ENCODE measurements at regions not wholly inside any gene's neighbourhood (a gene's known extent, or its start where the extent isn't known, plus 50 kb on each side); places are given as distances from the start of the nearest gene placed in this dataset.

DNA sequence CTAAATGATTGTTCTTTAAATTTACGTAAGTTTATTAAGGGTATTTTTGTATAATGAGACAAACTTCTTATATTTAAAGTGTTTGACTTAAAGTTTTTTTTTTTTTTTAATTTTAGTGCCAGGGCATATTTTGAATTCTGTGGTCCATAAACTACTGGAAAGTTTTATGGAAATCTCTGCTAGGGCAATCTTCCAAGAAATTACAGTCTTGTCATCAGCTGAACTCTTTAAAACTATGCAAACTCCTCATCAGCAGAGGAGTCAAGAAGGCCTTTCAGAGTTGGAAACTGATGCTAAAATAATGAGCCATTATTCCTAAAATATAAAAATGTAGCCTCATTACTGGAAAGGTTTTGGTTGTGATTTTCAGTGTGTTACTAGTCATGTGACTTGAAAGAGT lies 1201.9 kb downstream of the BRINP3 start:
- Mint-ChIP-seq H3K36me3 (ENCODE audit: low read depth) (peaks cover 3% of the 10 kb centered on the region; the same call in 2 of the 3 replicates), H3K27ac (no peak overlapping the region), H3K4me1 (no peaks in the 10 kb centered on the region), H3K9me3 (peaks cover 11% of the 10 kb centered on the region), H3K27me3 (ENCODE audit: insufficient read depth, low read depth, poor library complexity) (no peaks in the 10 kb centered on the region), H3K4me3 (no peak overlapping the region)
- Histone ChIP-seq H3K4me2 (no peak overlapping the region), H3K79me2 (replicated peaks; ENCODE audit: insufficient read depth) (no peaks in the 10 kb centered on the region), H3F3A (replicated peaks; ENCODE audit: low read depth) (no peaks in the 10 kb centered on the region), H4K20me1 (replicated peaks; ENCODE audit: insufficient read depth) (no peaks in the 10 kb centered on the region), H3K9me2 (ENCODE audit: insufficient read depth) (0 out of 2 replicates have a peak, but pooled peaks cover 3% of the 10 kb centered on the region), H3K4me3 (no peak overlapping the region), H3K27ac (ENCODE audit: low read depth) (no peak overlapping the region), H3K4me1 (ENCODE audit: insufficient read depth) (no peaks in the 10 kb centered on the region), H3K27me3 (ENCODE audit: insufficient read depth) (no peaks in the 10 kb centered on the region), H2AFZ (no peak overlapping the region), H3K36me3 (ENCODE audit: insufficient read depth) (no peaks in the 10 kb centered on the region; the same call in 1 of the 2 replicates)
- DNase-seq (ENCODE audit: low spot score) (no peak), ATAC-seq (no peak)
- TF ChIP-seq ZNF331 (CRISPR knock-in tag; IDR thresholded peaks at IDR 0.05; ENCODE audit: low read depth) (no peak), ZNF114 (CRISPR knock-in tag; IDR thresholded peaks at IDR 0.05) (no peak), CREB1 (CRISPR knock-in tag; IDR thresholded peaks at IDR 0.05; ENCODE audit: low read depth) (no peak), STAT1 (IDR thresholded peaks at IDR 0.05; ENCODE audit: unreplicated experiment) (no peak), POLR2AphosphoS5 (IDR thresholded peaks at IDR 0.05; ENCODE audit: low read depth) (no peak), JUNB (IDR thresholded peaks at IDR 0.05; ENCODE audit: unreplicated experiment) (no peak), EZH2 (IDR thresholded peaks at IDR 0.05; ENCODE audit: low read depth, unreplicated experiment) (no peak), NANOG (IDR thresholded peaks at IDR 0.05; ENCODE audit: borderline replicate concordance) (no peak), EZH2phosphoT487 (IDR thresholded peaks at IDR 0.05; ENCODE audit: unreplicated experiment) (no peak)
- TF ChIP-seq, protein P1, sequence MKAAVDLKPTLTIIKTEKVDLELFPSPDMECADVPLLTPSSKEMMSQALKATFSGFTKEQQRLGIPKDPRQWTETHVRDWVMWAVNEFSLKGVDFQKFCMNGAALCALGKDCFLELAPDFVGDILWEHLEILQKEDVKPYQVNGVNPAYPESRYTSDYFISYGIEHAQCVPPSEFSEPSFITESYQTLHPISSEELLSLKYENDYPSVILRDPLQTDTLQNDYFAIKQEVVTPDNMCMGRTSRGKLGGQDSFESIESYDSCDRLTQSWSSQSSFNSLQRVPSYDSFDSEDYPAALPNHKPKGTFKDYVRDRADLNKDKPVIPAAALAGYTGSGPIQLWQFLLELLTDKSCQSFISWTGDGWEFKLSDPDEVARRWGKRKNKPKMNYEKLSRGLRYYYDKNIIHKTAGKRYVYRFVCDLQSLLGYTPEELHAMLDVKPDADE (IDR thresholded peaks at IDR 0.05), result no peak
- TF ChIP-seq, protein P2, sequence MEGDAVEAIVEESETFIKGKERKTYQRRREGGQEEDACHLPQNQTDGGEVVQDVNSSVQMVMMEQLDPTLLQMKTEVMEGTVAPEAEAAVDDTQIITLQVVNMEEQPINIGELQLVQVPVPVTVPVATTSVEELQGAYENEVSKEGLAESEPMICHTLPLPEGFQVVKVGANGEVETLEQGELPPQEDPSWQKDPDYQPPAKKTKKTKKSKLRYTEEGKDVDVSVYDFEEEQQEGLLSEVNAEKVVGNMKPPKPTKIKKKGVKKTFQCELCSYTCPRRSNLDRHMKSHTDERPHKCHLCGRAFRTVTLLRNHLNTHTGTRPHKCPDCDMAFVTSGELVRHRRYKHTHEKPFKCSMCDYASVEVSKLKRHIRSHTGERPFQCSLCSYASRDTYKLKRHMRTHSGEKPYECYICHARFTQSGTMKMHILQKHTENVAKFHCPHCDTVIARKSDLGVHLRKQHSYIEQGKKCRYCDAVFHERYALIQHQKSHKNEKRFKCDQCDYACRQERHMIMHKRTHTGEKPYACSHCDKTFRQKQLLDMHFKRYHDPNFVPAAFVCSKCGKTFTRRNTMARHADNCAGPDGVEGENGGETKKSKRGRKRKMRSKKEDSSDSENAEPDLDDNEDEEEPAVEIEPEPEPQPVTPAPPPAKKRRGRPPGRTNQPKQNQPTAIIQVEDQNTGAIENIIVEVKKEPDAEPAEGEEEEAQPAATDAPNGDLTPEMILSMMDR (conservative IDR thresholded peaks at IDR 0.05; ENCODE audit: low read depth in 2 of 2), result no peak
- TF ChIP-seq, protein P3, sequence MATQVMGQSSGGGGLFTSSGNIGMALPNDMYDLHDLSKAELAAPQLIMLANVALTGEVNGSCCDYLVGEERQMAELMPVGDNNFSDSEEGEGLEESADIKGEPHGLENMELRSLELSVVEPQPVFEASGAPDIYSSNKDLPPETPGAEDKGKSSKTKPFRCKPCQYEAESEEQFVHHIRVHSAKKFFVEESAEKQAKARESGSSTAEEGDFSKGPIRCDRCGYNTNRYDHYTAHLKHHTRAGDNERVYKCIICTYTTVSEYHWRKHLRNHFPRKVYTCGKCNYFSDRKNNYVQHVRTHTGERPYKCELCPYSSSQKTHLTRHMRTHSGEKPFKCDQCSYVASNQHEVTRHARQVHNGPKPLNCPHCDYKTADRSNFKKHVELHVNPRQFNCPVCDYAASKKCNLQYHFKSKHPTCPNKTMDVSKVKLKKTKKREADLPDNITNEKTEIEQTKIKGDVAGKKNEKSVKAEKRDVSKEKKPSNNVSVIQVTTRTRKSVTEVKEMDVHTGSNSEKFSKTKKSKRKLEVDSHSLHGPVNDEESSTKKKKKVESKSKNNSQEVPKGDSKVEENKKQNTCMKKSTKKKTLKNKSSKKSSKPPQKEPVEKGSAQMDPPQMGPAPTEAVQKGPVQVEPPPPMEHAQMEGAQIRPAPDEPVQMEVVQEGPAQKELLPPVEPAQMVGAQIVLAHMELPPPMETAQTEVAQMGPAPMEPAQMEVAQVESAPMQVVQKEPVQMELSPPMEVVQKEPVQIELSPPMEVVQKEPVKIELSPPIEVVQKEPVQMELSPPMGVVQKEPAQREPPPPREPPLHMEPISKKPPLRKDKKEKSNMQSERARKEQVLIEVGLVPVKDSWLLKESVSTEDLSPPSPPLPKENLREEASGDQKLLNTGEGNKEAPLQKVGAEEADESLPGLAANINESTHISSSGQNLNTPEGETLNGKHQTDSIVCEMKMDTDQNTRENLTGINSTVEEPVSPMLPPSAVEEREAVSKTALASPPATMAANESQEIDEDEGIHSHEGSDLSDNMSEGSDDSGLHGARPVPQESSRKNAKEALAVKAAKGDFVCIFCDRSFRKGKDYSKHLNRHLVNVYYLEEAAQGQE (IDR thresholded peaks at IDR 0.05; ENCODE audit: unreplicated experiment), result no peak
- TF ChIP-seq, protein P4, sequence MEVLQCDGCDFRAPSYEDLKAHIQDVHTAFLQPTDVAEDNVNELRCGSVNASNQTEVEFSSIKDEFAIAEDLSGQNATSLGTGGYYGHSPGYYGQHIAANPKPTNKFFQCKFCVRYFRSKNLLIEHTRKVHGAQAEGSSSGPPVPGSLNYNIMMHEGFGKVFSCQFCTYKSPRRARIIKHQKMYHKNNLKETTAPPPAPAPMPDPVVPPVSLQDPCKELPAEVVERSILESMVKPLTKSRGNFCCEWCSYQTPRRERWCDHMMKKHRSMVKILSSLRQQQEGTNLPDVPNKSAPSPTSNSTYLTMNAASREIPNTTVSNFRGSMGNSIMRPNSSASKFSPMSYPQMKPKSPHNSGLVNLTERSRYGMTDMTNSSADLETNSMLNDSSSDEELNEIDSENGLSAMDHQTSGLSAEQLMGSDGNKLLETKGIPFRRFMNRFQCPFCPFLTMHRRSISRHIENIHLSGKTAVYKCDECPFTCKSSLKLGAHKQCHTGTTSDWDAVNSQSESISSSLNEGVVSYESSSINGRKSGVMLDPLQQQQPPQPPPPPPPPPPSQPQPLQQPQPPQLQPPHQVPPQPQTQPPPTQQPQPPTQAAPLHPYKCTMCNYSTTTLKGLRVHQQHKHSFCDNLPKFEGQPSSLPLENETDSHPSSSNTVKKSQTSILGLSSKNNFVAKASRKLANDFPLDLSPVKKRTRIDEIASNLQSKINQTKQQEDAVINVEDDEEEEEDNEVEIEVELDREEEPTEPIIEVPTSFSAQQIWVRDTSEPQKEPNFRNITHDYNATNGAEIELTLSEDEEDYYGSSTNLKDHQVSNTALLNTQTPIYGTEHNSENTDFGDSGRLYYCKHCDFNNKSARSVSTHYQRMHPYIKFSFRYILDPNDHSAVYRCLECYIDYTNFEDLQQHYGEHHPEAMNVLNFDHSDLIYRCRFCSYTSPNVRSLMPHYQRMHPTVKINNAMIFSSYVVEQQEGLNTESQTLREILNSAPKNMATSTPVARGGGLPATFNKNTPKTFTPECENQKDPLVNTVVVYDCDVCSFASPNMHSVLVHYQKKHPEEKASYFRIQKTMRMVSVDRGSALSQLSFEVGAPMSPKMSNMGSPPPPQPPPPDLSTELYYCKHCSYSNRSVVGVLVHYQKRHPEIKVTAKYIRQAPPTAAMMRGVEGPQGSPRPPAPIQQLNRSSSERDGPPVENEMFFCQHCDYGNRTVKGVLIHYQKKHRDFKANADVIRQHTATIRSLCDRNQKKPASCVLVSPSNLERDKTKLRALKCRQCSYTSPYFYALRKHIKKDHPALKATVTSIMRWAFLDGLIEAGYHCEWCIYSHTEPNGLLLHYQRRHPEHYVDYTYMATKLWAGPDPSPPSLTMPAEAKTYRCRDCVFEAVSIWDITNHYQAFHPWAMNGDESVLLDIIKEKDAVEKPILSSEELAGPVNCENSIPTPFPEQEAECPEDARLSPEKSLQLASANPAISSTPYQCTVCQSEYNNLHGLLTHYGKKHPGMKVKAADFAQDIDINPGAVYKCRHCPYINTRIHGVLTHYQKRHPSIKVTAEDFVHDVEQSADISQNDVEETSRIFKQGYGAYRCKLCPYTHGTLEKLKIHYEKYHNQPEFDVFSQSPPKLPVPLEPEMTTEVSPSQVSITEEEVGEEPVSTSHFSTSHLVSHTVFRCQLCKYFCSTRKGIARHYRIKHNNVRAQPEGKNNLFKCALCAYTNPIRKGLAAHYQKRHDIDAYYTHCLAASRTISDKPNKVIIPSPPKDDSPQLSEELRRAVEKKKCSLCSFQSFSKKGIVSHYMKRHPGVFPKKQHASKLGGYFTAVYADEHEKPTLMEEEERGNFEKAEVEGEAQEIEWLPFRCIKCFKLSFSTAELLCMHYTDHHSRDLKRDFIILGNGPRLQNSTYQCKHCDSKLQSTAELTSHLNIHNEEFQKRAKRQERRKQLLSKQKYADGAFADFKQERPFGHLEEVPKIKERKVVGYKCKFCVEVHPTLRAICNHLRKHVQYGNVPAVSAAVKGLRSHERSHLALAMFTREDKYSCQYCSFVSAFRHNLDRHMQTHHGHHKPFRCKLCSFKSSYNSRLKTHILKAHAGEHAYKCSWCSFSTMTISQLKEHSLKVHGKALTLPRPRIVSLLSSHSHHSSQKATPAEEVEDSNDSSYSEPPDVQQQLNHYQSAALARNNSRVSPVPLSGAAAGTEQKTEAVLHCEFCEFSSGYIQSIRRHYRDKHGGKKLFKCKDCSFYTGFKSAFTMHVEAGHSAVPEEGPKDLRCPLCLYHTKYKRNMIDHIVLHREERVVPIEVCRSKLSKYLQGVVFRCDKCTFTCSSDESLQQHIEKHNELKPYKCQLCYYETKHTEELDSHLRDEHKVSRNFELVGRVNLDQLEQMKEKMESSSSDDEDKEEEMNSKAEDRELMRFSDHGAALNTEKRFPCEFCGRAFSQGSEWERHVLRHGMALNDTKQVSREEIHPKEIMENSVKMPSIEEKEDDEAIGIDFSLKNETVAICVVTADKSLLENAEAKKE (CRISPR knock-in tag; IDR thresholded peaks at IDR 0.05), result no peak

Measured in GM23338 (cell line).